Mammary epithelial cell (primary cell): ENCODE measurements at regions not wholly inside any gene's neighbourhood (a gene's known extent, or its start where the extent isn't known, plus 50 kb on each side); places are given as distances from the start of the nearest gene placed in this dataset.

Source experiments
- CTCF ChIP-seq, 2 donors: IDR thresholded peaks in 1 of 2; conservative IDR thresholded peaks in 1 of 2; 2 replicates each; pipeline ENCODE4 v1.5.1; 2011 to 2012; ENCODE audit warnings: inconsistent platforms in 2 of 2, low read length in 2 of 2, mild to moderate bottlenecking in 2 of 2, control low read depth in 1 of 2, low read depth in 1 of 2; ENCODE audit not compliant: insufficient read depth in 1 of 2; ENCODE audit errors: extremely low read depth in 1 of 2
- EZH2 ChIP-seq: IDR thresholded peaks from 2 replicates; pipeline ENCODE4 v1.6.1; 2012; ENCODE audit warnings: low read length, inconsistent platforms, borderline replicate concordance

GRCh38 chr6:18603361-18603760 is 216.2 kb downstream of the RNF144B start:
- TF ChIP-seq CTCF (conservative IDR thresholded peaks at IDR 0.05 in 1 of 2, IDR thresholded peaks at IDR 0.05 in 1 of 2; ENCODE audit: extremely low read depth in 1 of 2, insufficient read depth in 1 of 2, low read depth in 1 of 2, low read length in 2 of 2), result no peak
- TF ChIP-seq EZH2, result no peak
